Keratinocyte (primary cell): ENCODE measurements at regions not wholly inside any gene's neighbourhood (a gene's known extent, or its start where the extent isn't known, plus 50 kb on each side); places are given as distances from the start of the nearest gene placed in this dataset.

Source experiments
- DNase-seq: peaks from one replicate; pipeline ENCODE4 v3.0.0-alpha.2; 2011; ENCODE audit warnings: low read depth, missing footprints, low spot score
- FAIRE-seq: peaks from 2 replicates; lab custom pipeline; 2011; peaks lifted over from hg19 to GRCh38; lab: Jason Lieb, UNC
- H2AFZ ChIP-seq: 2 replicates; pipeline ENCODE4 v1.6.0; 2012; ENCODE audit warnings: low read length, control low read depth, inconsistent platforms; ENCODE audit not compliant: control insufficient read depth
- H3K27ac ChIP-seq: 2 replicates; pipeline ENCODE4 v1.5.1; 2011; ENCODE audit warnings: low read length; ENCODE audit not compliant: control insufficient read depth, insufficient read depth
- H3K27me3 ChIP-seq: 3 replicates; pipeline ENCODE4 v1.6.0; 2011; ENCODE audit warnings: low read length; ENCODE audit not compliant: control insufficient read depth, insufficient read depth; ENCODE audit errors: extremely low read depth
- H3K36me3 ChIP-seq, 2 experiments: 2 replicates in 1 of 2; 3 replicates in 1 of 2; pipeline ENCODE4 v1.5.1; 2011; ENCODE audit warnings: low read length in 2 of 2, mild to moderate bottlenecking in 1 of 2; ENCODE audit not compliant: control insufficient read depth in 2 of 2, insufficient read depth in 2 of 2; ENCODE audit errors: extremely low read depth in 1 of 2
- H3K4me1 ChIP-seq: 3 replicates; pipeline ENCODE4 v1.5.1; 2011; ENCODE audit warnings: low read length; ENCODE audit not compliant: control insufficient read depth, insufficient read depth; ENCODE audit errors: extremely low read depth
- H3K4me2 ChIP-seq: 3 replicates; pipeline ENCODE4 v1.6.0; 2011; ENCODE audit warnings: low read depth, low read length; ENCODE audit not compliant: control insufficient read depth, insufficient read depth; ENCODE audit errors: extremely low read depth
- H3K4me3 ChIP-seq, 3 experiments: fragments of 200-600 bp in 1 of 3; sonication (generic) in 1 of 3; 2 replicates in 2 of 3; 3 replicates in 1 of 3; pipeline ENCODE4 v1.5.1; 2011 to 2016; ENCODE audit warnings: low read length in 3 of 3, mild to moderate bottlenecking in 3 of 3, control low read depth in 2 of 3, inconsistent platforms in 1 of 3, low read depth in 1 of 3, mixed read lengths in 1 of 3, mixed run types in 1 of 3, moderate library complexity in 1 of 3; ENCODE audit not compliant: control insufficient read depth in 2 of 3, insufficient read depth in 2 of 3; ENCODE audit errors: extremely low read depth in 1 of 3
- H3K79me2 ChIP-seq: 2 replicates; pipeline ENCODE4 v1.6.0; 2012; ENCODE audit warnings: low read length; ENCODE audit not compliant: control insufficient read depth, insufficient read depth
- H3K9ac ChIP-seq: 3 replicates; pipeline ENCODE4 v1.6.0; 2011; ENCODE audit warnings: low read length; ENCODE audit not compliant: control insufficient read depth, insufficient read depth; ENCODE audit errors: extremely low read depth
- H3K9me1 ChIP-seq: 3 replicates; pipeline ENCODE4 v1.6.0; 2011; ENCODE audit warnings: low read length; ENCODE audit not compliant: control insufficient read depth, insufficient read depth; ENCODE audit errors: extremely low read depth
- H3K9me3 ChIP-seq: 2 replicates; pipeline ENCODE4 v1.5.1; 2012; ENCODE audit warnings: low read depth, low read length; ENCODE audit not compliant: control insufficient read depth
- H4K20me1 ChIP-seq: 3 replicates; pipeline ENCODE4 v1.6.0; 2011; ENCODE audit warnings: low read length; ENCODE audit not compliant: control insufficient read depth, insufficient read depth; ENCODE audit errors: extremely low read depth
- EZH2 ChIP-seq: IDR thresholded peaks from one replicate; pipeline ENCODE4 v1.6.1; 2012; ENCODE audit warnings: inconsistent platforms, mild to moderate bottlenecking, low read length, moderate library complexity
- dilution Hi-C: fragments of 300-500 bp; cut with MboI; formaldehyde crosslinking; loops from one replicate; pipeline ENCODE4 v1.7.0; 2020; ENCODE audit warnings: low sequenced_read_pairs; ENCODE audit not compliant: extremely low pct_ligation_motif_present
- TF ChIP-seq, protein P1 (sequence below), 3 experiments: IDR thresholded peaks in 1 of 3; conservative IDR thresholded peaks in 1 of 3; optimal IDR thresholded peaks in 1 of 3; 2 replicates in 2 of 3; 3 replicates in 1 of 3; pipeline versions ENCODE3 to v1.5.1; 2011; ENCODE audit warnings: low read length in 3 of 3, mild to moderate bottlenecking in 3 of 3, moderate library complexity in 2 of 3, control low read depth in 1 of 3, inconsistent platforms in 1 of 3; ENCODE audit not compliant: insufficient read depth in 2 of 3; ENCODE audit errors: extremely low read depth in 1 of 3

- Histone ChIP-seq H4K20me1 (no peaks in the 10 kb centered on the region), H3K27me3 (peaks cover 8% of the 10 kb centered on the region), H3K36me3 (no peaks in the 10 kb centered on the region), H3K4me1 (no peaks in the 10 kb centered on the region), H3K9me3 (no peaks in the 10 kb centered on the region), H3K4me3 (no peak overlapping the region), H3K4me2 (no peak overlapping the region), H3K9me1 (no peaks in the 10 kb centered on the region), H3K9ac (no peak overlapping the region), H3K27ac (no peak overlapping the region), H2AFZ (no peak overlapping the region), H3K79me2 (no peaks in the 10 kb centered on the region)
- dilution Hi-C loops = no loop called here
- DNase-seq (no peak), FAIRE-seq (no peak)
- TF ChIP-seq, protein P1, sequence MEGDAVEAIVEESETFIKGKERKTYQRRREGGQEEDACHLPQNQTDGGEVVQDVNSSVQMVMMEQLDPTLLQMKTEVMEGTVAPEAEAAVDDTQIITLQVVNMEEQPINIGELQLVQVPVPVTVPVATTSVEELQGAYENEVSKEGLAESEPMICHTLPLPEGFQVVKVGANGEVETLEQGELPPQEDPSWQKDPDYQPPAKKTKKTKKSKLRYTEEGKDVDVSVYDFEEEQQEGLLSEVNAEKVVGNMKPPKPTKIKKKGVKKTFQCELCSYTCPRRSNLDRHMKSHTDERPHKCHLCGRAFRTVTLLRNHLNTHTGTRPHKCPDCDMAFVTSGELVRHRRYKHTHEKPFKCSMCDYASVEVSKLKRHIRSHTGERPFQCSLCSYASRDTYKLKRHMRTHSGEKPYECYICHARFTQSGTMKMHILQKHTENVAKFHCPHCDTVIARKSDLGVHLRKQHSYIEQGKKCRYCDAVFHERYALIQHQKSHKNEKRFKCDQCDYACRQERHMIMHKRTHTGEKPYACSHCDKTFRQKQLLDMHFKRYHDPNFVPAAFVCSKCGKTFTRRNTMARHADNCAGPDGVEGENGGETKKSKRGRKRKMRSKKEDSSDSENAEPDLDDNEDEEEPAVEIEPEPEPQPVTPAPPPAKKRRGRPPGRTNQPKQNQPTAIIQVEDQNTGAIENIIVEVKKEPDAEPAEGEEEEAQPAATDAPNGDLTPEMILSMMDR (optimal IDR thresholded peaks at IDR 0.05 in 1 of 3, IDR thresholded peaks at IDR 0.05 in 1 of 3, conservative IDR thresholded peaks at IDR 0.05 in 1 of 3; ENCODE audit: extremely low read depth in 1 of 3, insufficient read depth in 2 of 3, low read length in 3 of 3) = no peak
These were observed 58.3 kb upstream of the TOP3B start for GRCh38 chr22:22040908-22041307.

DNA sequence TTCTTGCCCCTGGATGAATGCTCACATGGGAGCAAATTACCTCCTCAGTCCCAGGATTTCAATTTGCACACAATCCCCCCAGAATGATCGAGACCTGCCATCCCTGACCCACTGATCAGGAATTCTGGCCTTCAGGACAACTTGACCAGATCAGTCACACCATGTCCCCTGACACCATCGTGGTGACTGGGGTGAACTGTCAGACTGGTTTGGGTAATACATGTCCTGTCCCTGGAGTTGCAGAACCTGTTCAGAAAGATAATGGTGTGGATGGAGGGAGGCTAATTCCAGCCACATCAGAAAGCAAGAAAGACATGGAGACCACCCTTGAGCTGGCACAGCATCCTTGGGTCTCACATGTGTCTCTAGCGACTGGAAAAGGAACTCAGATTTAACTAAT is 57.9 kb upstream of the TOP3B start:
- Histone ChIP-seq H3K79me2 (no peaks in the 10 kb centered on the region), H3K4me3 (no peak overlapping the region), H3K27me3 (peaks cover 8% of the 10 kb centered on the region), H3K9me1 (no peaks in the 10 kb centered on the region), H4K20me1 (no peaks in the 10 kb centered on the region), H3K27ac (no peak overlapping the region), H3K9me3 (no peaks in the 10 kb centered on the region), H3K36me3 (no peaks in the 10 kb centered on the region), H3K4me1 (no peaks in the 10 kb centered on the region), H3K4me2 (no peak overlapping the region), H3K9ac (no peak overlapping the region), H2AFZ (no peak overlapping the region)
- FAIRE-seq (no peak), DNase-seq (no peak)
- dilution Hi-C loops = no loop called here
- TF ChIP-seq EZH2 = no peak
- TF ChIP-seq, protein P1 (optimal IDR thresholded peaks at IDR 0.05 in 1 of 3, IDR thresholded peaks at IDR 0.05 in 1 of 3, conservative IDR thresholded peaks at IDR 0.05 in 1 of 3; ENCODE audit: extremely low read depth in 1 of 3, insufficient read depth in 2 of 3, low read length in 3 of 3) = no peak
